KMS-11 (cell line): ENCODE measurements at regions not wholly inside any gene's neighbourhood (a gene's known extent, or its start where the extent isn't known, plus 50 kb on each side); places are given as distances from the start of the nearest gene placed in this dataset.

Experiments
- H2AFZ ChIP-seq: fragments of 200-600 bp; sonication (generic); 2 replicates; pipeline ENCODE4 v1.6.1; 2016; ENCODE audit warnings: antibody characterized with exemption, mixed run types, low read depth
- H3K27ac ChIP-seq: fragments of 200-600 bp; sonication (generic); 2 replicates; pipeline ENCODE4 v1.6.1; 2016; ENCODE audit warnings: mild to moderate bottlenecking, mixed run types
- H3K27me3 ChIP-seq: fragments of 200-600 bp; sonication (generic); 2 replicates; pipeline ENCODE4 v1.6.1; 2017; ENCODE audit warnings: mild to moderate bottlenecking, low read depth, mixed run types, moderate library complexity; ENCODE audit not compliant: insufficient read depth
- H3K36me3 ChIP-seq: fragments of 200-600 bp; sonication (generic); 2 replicates; pipeline ENCODE4 v1.6.1; 2017; ENCODE audit warnings: mild to moderate bottlenecking, mixed run types; ENCODE audit not compliant: insufficient read depth
- H3K4me1 ChIP-seq: fragments of 200-600 bp; sonication (generic); 2 replicates; pipeline ENCODE4 v1.6.1; 2016; ENCODE audit warnings: mild to moderate bottlenecking, low read depth, mixed run types; ENCODE audit not compliant: poor library complexity, severe bottlenecking
- H3K4me2 ChIP-seq: fragments of 200-600 bp; sonication (generic); 2 replicates; pipeline ENCODE4 v1.7.0; 2016; ENCODE audit warnings: mild to moderate bottlenecking, mixed run types
- H3K4me3 ChIP-seq: fragments of 200-600 bp; sonication (generic); IDR thresholded peaks from 2 replicates; pipeline ENCODE4 v1.6.1; 2017; ENCODE audit warnings: low read depth, low read length, mixed read lengths; ENCODE audit not compliant: insufficient read depth
- H3K79me2 ChIP-seq: fragments of 200-600 bp; sonication (generic); 2 replicates; pipeline ENCODE4 v1.6.1; 2016; ENCODE audit warnings: low read depth, mixed run types; ENCODE audit not compliant: insufficient read depth
- H3K9ac ChIP-seq: fragments of 200-600 bp; sonication (generic); 2 replicates; pipeline ENCODE4 v1.6.1; 2016; ENCODE audit warnings: mild to moderate bottlenecking, mixed run types
- H4K20me1 ChIP-seq: fragments of 200-600 bp; sonication (generic); 2 replicates; pipeline ENCODE4 v1.6.1; 2016; ENCODE audit warnings: mild to moderate bottlenecking, mixed run types; ENCODE audit not compliant: insufficient read depth
- CTCF ChIP-seq: fragments of 200-600 bp; sonication (generic); conservative IDR thresholded peaks from 2 replicates; pipeline ENCODE4 v1.6.1; 2017; ENCODE audit warnings: low read depth, mild to moderate bottlenecking, antibody characterized with exemption, low read length, moderate library complexity, mixed read lengths

- Histone ChIP-seq H3K27ac (no peak overlapping the region), H3K36me3 (no peaks in the 10 kb centered on the region), H3K4me2 (no peak overlapping the region), H3K27me3 (no peaks in the 10 kb centered on the region), H3K79me2 (no peaks in the 10 kb centered on the region), H3K4me3 (no peak overlapping the region), H4K20me1 (no peaks in the 10 kb centered on the region), H3K9ac (no peak overlapping the region), H3K4me1 (no peaks in the 10 kb centered on the region), H2AFZ (no peak overlapping the region)
- no peak for TF ChIP-seq CTCF
These were observed 215.0 kb upstream of the POU3F1 start for GRCh38 chr1:38261574-38261973.

- Histone ChIP-seq H3K79me2 (no peaks in the 10 kb centered on the region), H3K36me3 (no peaks in the 10 kb centered on the region), H3K9ac (no peak overlapping the region), H4K20me1 (no peaks in the 10 kb centered on the region), H2AFZ (no peak overlapping the region), H3K4me3 (no peak overlapping the region), H3K4me2 (no peak overlapping the region), H3K27me3 (no peaks in the 10 kb centered on the region), H3K4me1 (no peaks in the 10 kb centered on the region), H3K27ac (no peak overlapping the region)
- TF ChIP-seq CTCF: no peak
These were observed 211.6 kb upstream of the POU3F1 start for GRCh38 chr1:38258085-38258627.

- Histone ChIP-seq H3K4me3 (no peak overlapping the region), H2AFZ (no peak overlapping the region)
- no peak for TF ChIP-seq CTCF
These were observed 210.8 kb upstream of the POU3F1 start for GRCh38 chr1:38257374-38257773.

GRCh38 chr1:38256072-38256471 is 209.5 kb upstream of the POU3F1 start:
- no peak for TF ChIP-seq CTCF

More at GRCh38 chr1:38257374-38257773, 210.8 kb upstream of the POU3F1 start:
- no peak overlapping the region for H3K4me2 ChIP-seq
- H3K36me3 ChIP-seq: no peaks in the 10 kb centered on the region
- no peak overlapping the region for H3K9ac ChIP-seq
- no peaks in the 10 kb centered on the region for H4K20me1 ChIP-seq
- no peaks in the 10 kb centered on the region for H3K79me2 ChIP-seq
- no peaks in the 10 kb centered on the region for H3K27me3 ChIP-seq
- H3K27ac ChIP-seq: no peak overlapping the region
- no peaks in the 10 kb centered on the region for H3K4me1 ChIP-seq

More at GRCh38 chr1:38256072-38256471, 209.5 kb upstream of the POU3F1 start:
- H3K27me3 ChIP-seq: no peaks in the 10 kb centered on the region
- H4K20me1 ChIP-seq: no peaks in the 10 kb centered on the region
- no peak overlapping the region for H3K4me2 ChIP-seq
- no peak overlapping the region for H3K9ac ChIP-seq
- no peak overlapping the region for H3K27ac ChIP-seq
- no peaks in the 10 kb centered on the region for H3K79me2 ChIP-seq
- H2AFZ ChIP-seq: no peak overlapping the region
- H3K36me3 ChIP-seq: no peaks in the 10 kb centered on the region
- no peaks in the 10 kb centered on the region for H3K4me1 ChIP-seq
- no peak overlapping the region for H3K4me3 ChIP-seq
